Activated T-helper 2 cell treated with anti-CD3 and anti-CD28 coated beads, Interferon-gamma antibody, Interleukin-2, Interleukin-4, amounts not matched to agents 10 μg/mL and 5 μg/mL and 100 μg/mL, durations not matched to agents 14 hours and 24 hours and 36 hours (primary cell): ENCODE measurements at regions not wholly inside any gene's neighbourhood (a gene's known extent, or its start where the extent isn't known, plus 50 kb on each side); places are given as distances from the start of the nearest gene placed in this dataset.
"Not testable (repeated sequence)": the region's sequence is repeated elsewhere in the genome, so short reads cannot be mapped to it uniquely, and the experiment has no call there.

ENCODE experiments used
- DNase-seq: peaks from one replicate; pipeline ENCODE4 v3.0.0; 2021; ENCODE audit warnings: low spot score
- H3K27ac Mint-ChIP-seq: one replicate; pipeline ENCODE4 v1.8.0; 2021; ENCODE audit warnings: mixed read lengths
- H3K27me3 Mint-ChIP-seq: one replicate; pipeline ENCODE4 v1.8.0; 2021; ENCODE audit warnings: low read depth, mixed read lengths
- H3K36me3 Mint-ChIP-seq: one replicate; pipeline ENCODE4 v1.8.0; 2021; ENCODE audit warnings: low read depth, mixed read lengths
- H3K4me1 Mint-ChIP-seq: one replicate; pipeline ENCODE4 v1.8.0; 2021; ENCODE audit warnings: low read depth, mixed read lengths
- H3K4me3 Mint-ChIP-seq: one replicate; pipeline ENCODE4 v1.8.0; 2021; ENCODE audit warnings: low read depth, mild to moderate bottlenecking, moderate library complexity, mixed read lengths
- H3K9me3 Mint-ChIP-seq: one replicate; pipeline ENCODE4 v1.8.0; 2021; ENCODE audit warnings: mixed read lengths
- intact Hi-C: fragments of 100-400 bp; cut with micrococcal nuclease; formaldehyde crosslinking; loops from one replicate; pipeline ENCODE4 v1.15.1; 2023

GRCh38 chr9:7668541-7668940 is 131.0 kb downstream of the DMAC1 start:
- Mint-ChIP-seq H3K36me3 (no peaks in the 10 kb centered on the region), H3K4me1 (no peaks in the 10 kb centered on the region), H3K27ac (no peak overlapping the region), H3K27me3 (peaks cover 3% of the 10 kb centered on the region), H3K4me3 (no peak overlapping the region), H3K9me3 (no peaks in the 10 kb centered on the region)
- intact Hi-C loops, result no loop called here
- no peak for DNase-seq

GRCh38 chr9:7665874-7666273 is 133.7 kb downstream of the DMAC1 start:
- H3K4me1 Mint-ChIP-seq, result no peaks in the 10 kb centered on the region
- no peak overlapping the region for H3K4me3 Mint-ChIP-seq
- intact Hi-C loops, result no loop called here
- no peak overlapping the region for H3K27ac Mint-ChIP-seq
- no peaks in the 10 kb centered on the region for H3K9me3 Mint-ChIP-seq
- H3K36me3 Mint-ChIP-seq, result no peaks in the 10 kb centered on the region
- peaks cover 2% of the 10 kb centered on the region for H3K27me3 Mint-ChIP-seq
- DNase-seq, result no peak

GRCh38 chr9:7659766-7660165 is 139.8 kb downstream of the DMAC1 start:
- H3K36me3 Mint-ChIP-seq, result no peaks in the 10 kb centered on the region
- no peak overlapping the region for H3K27ac Mint-ChIP-seq
- no peaks in the 10 kb centered on the region for H3K4me1 Mint-ChIP-seq
- no peaks in the 10 kb centered on the region for H3K27me3 Mint-ChIP-seq
- no peak for DNase-seq
- peaks cover 3% of the 10 kb centered on the region for H3K9me3 Mint-ChIP-seq
- no peak overlapping the region for H3K4me3 Mint-ChIP-seq
- intact Hi-C loops, result no loop called here

DNA sequence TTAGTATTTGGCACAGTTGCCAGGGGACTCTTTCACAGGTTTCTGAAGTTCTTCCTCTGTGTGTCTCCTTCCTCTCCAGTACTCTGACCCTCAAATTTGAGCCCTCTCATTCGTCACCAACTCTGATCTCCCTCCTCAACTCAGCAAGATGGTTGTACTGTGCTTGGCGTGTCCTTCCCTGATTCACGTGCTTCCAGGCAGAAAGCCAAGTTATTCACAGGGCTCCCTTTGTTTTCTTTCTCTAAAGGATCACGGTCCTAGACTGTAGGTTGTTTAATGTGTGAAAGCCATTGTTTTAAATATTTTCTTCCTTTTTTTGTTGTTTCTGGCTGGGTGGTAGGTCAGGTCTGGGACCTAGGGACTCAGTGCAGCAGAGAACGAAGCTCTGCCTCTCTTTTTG is 142.9 kb downstream of the DMAC1 start:
- Mint-ChIP-seq H3K9me3 (peaks cover 3% of the 10 kb centered on the region), H3K4me1 (no peaks in the 10 kb centered on the region), H3K4me3 (no peak overlapping the region), H3K36me3 (no peaks in the 10 kb centered on the region), H3K27me3 (no peaks in the 10 kb centered on the region), H3K27ac (no peak overlapping the region)
- DNase-seq, result no peak
- intact Hi-C loops, result no loop called here

- Mint-ChIP-seq H3K27me3 (no peaks in the 10 kb centered on the region), H3K4me1 (no peaks in the 10 kb centered on the region), H3K4me3 (no peak overlapping the region), H3K36me3 (no peaks in the 10 kb centered on the region), H3K9me3 (peaks cover 3% of the 10 kb centered on the region), H3K27ac (no peak overlapping the region)
- no peak for DNase-seq
- intact Hi-C loops, result no loop called here
Observed at GRCh38 chr9:7653262-7653661, 146.3 kb downstream of the DMAC1 start.

DNA sequence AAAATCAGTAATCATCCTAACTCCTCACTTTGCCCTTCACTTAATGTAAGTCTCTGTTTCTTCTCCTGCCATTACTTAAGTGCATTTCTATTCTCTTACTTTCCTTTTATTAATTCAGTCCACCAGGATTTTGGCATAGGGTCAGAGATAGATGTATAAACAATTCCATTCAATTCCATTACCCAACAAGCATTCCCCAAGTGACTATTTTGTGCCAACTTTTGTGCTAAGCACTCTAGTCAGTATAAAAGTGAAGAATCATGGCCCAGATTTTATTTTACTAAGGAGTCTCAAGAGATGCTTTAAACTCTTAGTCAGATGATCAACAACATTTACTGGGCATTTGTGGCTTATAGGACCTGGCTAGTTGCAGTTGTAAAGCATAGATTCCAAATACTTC is 159.3 kb downstream of the DMAC1 start:
- Mint-ChIP-seq H3K4me1 (no peaks in the 10 kb centered on the region), H3K9me3 (no peaks in the 10 kb centered on the region), H3K27ac (no peak overlapping the region), H3K27me3 (no peaks in the 10 kb centered on the region), H3K36me3 (no peaks in the 10 kb centered on the region), H3K4me3 (no peak overlapping the region)
- intact Hi-C loops, result no loop called here
- DNase-seq, result no peak

- H3K27ac Mint-ChIP-seq, result no peak overlapping the region
- H3K27me3 Mint-ChIP-seq, result no peaks in the 10 kb centered on the region
- no peaks in the 10 kb centered on the region for H3K4me1 Mint-ChIP-seq
- intact Hi-C loops, result no loop called here
- no peak overlapping the region for H3K4me3 Mint-ChIP-seq
- no peaks in the 10 kb centered on the region for H3K9me3 Mint-ChIP-seq
- DNase-seq, result no peak
- H3K36me3 Mint-ChIP-seq, result no peaks in the 10 kb centered on the region
Observed at GRCh38 chr9:7639471-7639870, 160.1 kb downstream of the DMAC1 start.

- DNase-seq, result no peak
- Mint-ChIP-seq H3K27me3 (peaks cover 2% of the 10 kb centered on the region), H3K27ac (no peak overlapping the region), H3K4me3 (no peak overlapping the region), H3K9me3 (no peaks in the 10 kb centered on the region), H3K4me1 (no peaks in the 10 kb centered on the region), H3K36me3 (no peaks in the 10 kb centered on the region)
- intact Hi-C loops, result no loop called here
Observed at GRCh38 chr9:7636838-7637467, 162.6 kb downstream of the DMAC1 start.

- H3K9me3 Mint-ChIP-seq, result no peaks in the 10 kb centered on the region
- H3K4me1 Mint-ChIP-seq, result no peaks in the 10 kb centered on the region
- peaks cover 2% of the 10 kb centered on the region for H3K27me3 Mint-ChIP-seq
- H3K4me3 Mint-ChIP-seq, result no peak overlapping the region
- DNase-seq, result no peak
- H3K27ac Mint-ChIP-seq, result no peak overlapping the region
- intact Hi-C loops, result no loop called here
- no peaks in the 10 kb centered on the region for H3K36me3 Mint-ChIP-seq
Observed at GRCh38 chr9:7636309-7636708, 163.3 kb downstream of the DMAC1 start.

GRCh38 chr9:7626571-7627029 is 173.0 kb downstream of the DMAC1 start:
- H3K27me3 Mint-ChIP-seq, intact Hi-C loops, H3K27ac Mint-ChIP-seq, H3K4me3 Mint-ChIP-seq: not testable (repeated sequence)
- Mint-ChIP-seq H3K9me3 (peaks cover 40% of the 10 kb centered on the region), H3K36me3 (peaks cover 14% of the 10 kb centered on the region), H3K4me1 (peaks cover 14% of the 10 kb centered on the region)
- peak; percentile 51 for DNase-seq

- Mint-ChIP-seq H3K36me3 (peaks cover 6% of the 10 kb centered on the region), H3K9me3 (peaks cover 9% of the 10 kb centered on the region), H3K27me3 (no peaks in the 10 kb centered on the region), H3K4me1 (peaks cover 14% of the 10 kb centered on the region), H3K27ac (no peak overlapping the region), H3K4me3 (no peak overlapping the region)
- no peak for DNase-seq
- intact Hi-C loops, result no loop called here
Observed at GRCh38 chr9:7622481-7622880, 177.1 kb downstream of the DMAC1 start.

DNA sequence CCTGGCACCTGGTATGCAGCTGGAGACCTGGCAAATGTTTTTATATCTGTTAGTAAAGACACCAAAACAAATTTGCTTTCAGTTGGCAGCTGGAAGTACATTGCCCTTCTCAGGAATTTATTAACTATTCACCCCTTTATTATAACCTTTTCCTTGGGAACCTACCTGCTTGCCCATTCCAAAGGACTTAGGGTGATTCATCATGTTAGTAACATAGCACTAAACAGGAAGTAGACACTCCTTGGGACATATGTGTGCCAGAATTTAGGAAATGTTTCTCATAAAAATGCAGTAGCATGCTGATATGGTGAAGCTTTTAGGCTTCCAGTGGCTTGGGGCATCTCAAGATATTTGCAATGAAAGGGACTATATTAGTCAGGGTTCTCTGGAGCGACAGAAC is 184.2 kb downstream of the DMAC1 start:
- H3K27ac Mint-ChIP-seq, result no peak overlapping the region

GRCh38 chr9:7613931-7614330 is 185.6 kb downstream of the DMAC1 start:
- peaks cover 16% of the 10 kb centered on the region for H3K4me1 Mint-ChIP-seq
- intact Hi-C loops, result no loop called here
- H3K27me3 Mint-ChIP-seq, result peaks cover 9% of the 10 kb centered on the region
- H3K27ac Mint-ChIP-seq, result no peak overlapping the region
- no peaks in the 10 kb centered on the region for H3K9me3 Mint-ChIP-seq
- peak overlapping the region; percentile 47 for H3K4me3 Mint-ChIP-seq
- no peaks in the 10 kb centered on the region for H3K36me3 Mint-ChIP-seq
- DNase-seq, result no peak

More for the DNA sequence above, 184.2 kb downstream of the DMAC1 start:
- Mint-ChIP-seq H3K4me1 (peaks cover 16% of the 10 kb centered on the region), H3K36me3 (no peaks in the 10 kb centered on the region), H3K27me3 (peaks cover 9% of the 10 kb centered on the region), H3K9me3 (no peaks in the 10 kb centered on the region), H3K4me3 (no peak overlapping the region)
- no peak for DNase-seq
- intact Hi-C loops, result no loop called here

GRCh38 chr9:7608261-7608660 is 191.3 kb downstream of the DMAC1 start:
- no peak overlapping the region for H3K27ac Mint-ChIP-seq
- no peaks in the 10 kb centered on the region for H3K4me1 Mint-ChIP-seq
- H3K27me3 Mint-ChIP-seq, result peaks cover 12% of the 10 kb centered on the region
- H3K36me3 Mint-ChIP-seq, result no peaks in the 10 kb centered on the region
- H3K9me3 Mint-ChIP-seq, result no peaks in the 10 kb centered on the region
- H3K4me3 Mint-ChIP-seq, result no peak overlapping the region
- intact Hi-C loops, result no loop called here
- DNase-seq, result no peak
